SK-N-SH (cell line): ENCODE measurements at regions not wholly inside any gene's neighbourhood (a gene's known extent, or its start where the extent isn't known, plus 50 kb on each side); places are given as distances from the start of the nearest gene placed in this dataset.

ENCODE experiments used
- CTCF ChIA-PET: fragments of 300-600, 350-600 bp; formaldehyde crosslinking; extraction: SDS; loops from one replicate; lab custom pipeline; 2021; lab: Yijun Ruan, JAX
- POLR2A ChIA-PET: fragments of 350-600 bp; sonication (Branson Sonifier 250); formaldehyde crosslinking; extraction: SDS; loops from one replicate; lab custom pipeline; 2020; ENCODE audit warnings: antibody characterized with exemption, inconsistent platforms; lab: Yijun Ruan, JAX
- DNase-seq: peaks from one replicate; pipeline ENCODE4 v3.0.0; 2012
- H2AFZ ChIP-seq: fragments of 200-600 bp; sonication (generic); 2 replicates; pipeline ENCODE4 v1.8.1; 2016; ENCODE audit warnings: antibody characterized with exemption, mild to moderate bottlenecking, low read depth
- H3F3A ChIP-seq: fragments of 200-600 bp; sonication (generic); replicated peaks from 2 replicates; pipeline ENCODE3; 2016; ENCODE audit warnings: antibody characterized with exemption, mild to moderate bottlenecking; ENCODE audit not compliant: insufficient read depth
- H3K27ac ChIP-seq, 2 experiments: fragments of 200-500 bp in 1 of 2; fragments of 200-600 bp in 1 of 2; sonication (Bioruptor generic) in 1 of 2; sonication (generic), shearing (Covaris generic) in 1 of 2; 2 replicates each; pipeline versions ENCODE4 v1.5.1 to v1.6.1; 2014 to 2016; ENCODE audit warnings: low read depth in 2 of 2, inconsistent platforms in 1 of 2, low read length in 1 of 2, mild to moderate bottlenecking in 1 of 2, mixed read lengths in 1 of 2
- H3K27me3 ChIP-seq: fragments of 200-600 bp; sonication (generic), shearing (Covaris generic); 2 replicates; pipeline ENCODE4 v1.6.1; 2016; ENCODE audit warnings: mixed run types; ENCODE audit not compliant: insufficient read depth
- H3K36me3 ChIP-seq, 2 experiments: fragments of 200-500 bp in 1 of 2; fragments of 200-600 bp in 1 of 2; sonication (Bioruptor generic) in 1 of 2; sonication (generic) in 1 of 2; replicated peaks in 1 of 2; 2 replicates each; pipeline versions ENCODE3 to v1.5.1; 2014 to 2016; ENCODE audit warnings: low read length in 1 of 2, mild to moderate bottlenecking in 1 of 2; ENCODE audit not compliant: insufficient read depth in 2 of 2, control insufficient read depth in 1 of 2
- H3K4me1 ChIP-seq, 2 experiments: fragments of 200-500 bp in 1 of 2; fragments of 200-600 bp in 1 of 2; sonication (Bioruptor generic) in 1 of 2; sonication (generic), shearing (Covaris generic) in 1 of 2; 2 replicates each; pipeline versions ENCODE4 v1.5.1 to v1.6.1; 2014 to 2016; ENCODE audit warnings: low read depth in 1 of 2, low read length in 1 of 2, mixed run types in 1 of 2; ENCODE audit not compliant: insufficient read depth in 2 of 2, control insufficient read depth in 1 of 2
- H3K4me2 ChIP-seq: fragments of 200-600 bp; sonication (generic), shearing (Covaris generic); 2 replicates; pipeline ENCODE4 v1.6.1; 2017; ENCODE audit warnings: mixed run types
- H3K4me3 ChIP-seq, 2 experiments: fragments of 200-500 bp in 1 of 2; fragments of 200-600 bp in 1 of 2; sonication (Bioruptor generic) in 1 of 2; sonication (generic), shearing (Covaris generic) in 1 of 2; 2 replicates each; pipeline versions ENCODE4 v1.5.1 to v1.8.1; 2014 to 2016; ENCODE audit warnings: low read depth in 2 of 2, inconsistent platforms in 1 of 2, low read length in 1 of 2, mild to moderate bottlenecking in 1 of 2, mixed read lengths in 1 of 2, moderate library complexity in 1 of 2
- H3K79me2 ChIP-seq: fragments of 200-600 bp; sonication (generic); 2 replicates; pipeline ENCODE4 v1.8.1; 2017; ENCODE audit warnings: mild to moderate bottlenecking; ENCODE audit not compliant: insufficient read depth
- H3K9ac ChIP-seq: fragments of 200-600 bp; sonication (generic); 2 replicates; pipeline ENCODE4 v1.6.1; 2017; ENCODE audit warnings: mixed run types
- H3K9me2 ChIP-seq: fragments of 200-600 bp; sonication (generic); 2 replicates; pipeline ENCODE4 v1.6.1; 2017; ENCODE audit warnings: mixed run types
- H3K9me3 ChIP-seq: fragments of 200-600 bp; sonication (generic); 2 replicates; pipeline ENCODE4 v1.6.1; 2017; ENCODE audit warnings: mixed run types, mild to moderate bottlenecking, moderate library complexity
- H4K20me1 ChIP-seq: fragments of 200-600 bp; sonication (generic); 2 replicates; pipeline ENCODE4 v1.6.1; 2017; ENCODE audit warnings: mild to moderate bottlenecking, mixed run types; ENCODE audit not compliant: insufficient read depth
- CHD2 ChIP-seq: fragments of 150-350 bp; IDR thresholded peaks from 2 replicates; pipeline ENCODE4 v1.6.1; 2018; ENCODE audit warnings: low read length; ENCODE audit not compliant: partially characterized antibody
- FOXJ3 ChIP-seq: sonication (generic); formaldehyde crosslinking; IDR thresholded peaks from 2 replicates; pipeline ENCODE4 v1.5.1; 2020; ENCODE audit warnings: mild to moderate bottlenecking, missing genetic modification reagents
- FOXM1 ChIP-seq: IDR thresholded peaks from 2 replicates; pipeline ENCODE4 v1.4.0; 2012; ENCODE audit warnings: low read depth, mild to moderate bottlenecking
- GABPA ChIP-seq: IDR thresholded peaks from 2 replicates; pipeline ENCODE4 v1.4.0; 2012; ENCODE audit warnings: low read depth, mild to moderate bottlenecking
- IRF3 ChIP-seq: fragments of 150-350 bp; IDR thresholded peaks from 2 replicates; pipeline ENCODE4 v1.6.1; 2016; ENCODE audit warnings: mild to moderate bottlenecking, low read depth, low read length
- JUND ChIP-seq: IDR thresholded peaks from 2 replicates; pipeline ENCODE4 v1.4.0; 2012
- MEF2A ChIP-seq: IDR thresholded peaks from 2 replicates; pipeline ENCODE4 v1.4.0; 2012; ENCODE audit warnings: low read depth, borderline replicate concordance
- MXI1 ChIP-seq: IDR thresholded peaks from 2 replicates; pipeline ENCODE4 v1.6.1; 2012; ENCODE audit warnings: mild to moderate bottlenecking, low read depth, low read length, improper control_type of control experiment
- NFIC ChIP-seq: IDR thresholded peaks from 2 replicates; pipeline ENCODE4 v1.4.0; 2012; ENCODE audit warnings: borderline replicate concordance
- RCOR1 ChIP-seq: fragments of 150-350 bp; IDR thresholded peaks from 2 replicates; pipeline ENCODE4 v1.6.1; 2017; ENCODE audit warnings: antibody characterized with exemption, low read length
- SIN3A ChIP-seq: IDR thresholded peaks from 2 replicates; pipeline ENCODE4 v1.6.1; 2012; ENCODE audit warnings: low read depth, mild to moderate bottlenecking, low read length, moderate library complexity, borderline replicate concordance
- TAF1 ChIP-seq: IDR thresholded peaks from 2 replicates; pipeline ENCODE4 v1.6.1; 2012; ENCODE audit warnings: low read depth, mild to moderate bottlenecking, low read length, moderate library complexity, borderline replicate concordance
- TCF12 ChIP-seq: IDR thresholded peaks from 2 replicates; pipeline ENCODE4 v1.4.0; 2012
- TEAD4 ChIP-seq: IDR thresholded peaks from 2 replicates; pipeline ENCODE4 v1.4.0; 2012; ENCODE audit warnings: mild to moderate bottlenecking, borderline replicate concordance; ENCODE audit not compliant: insufficient read depth
- USF1 ChIP-seq: IDR thresholded peaks from 2 replicates; pipeline ENCODE4 v1.4.0; 2012; ENCODE audit warnings: low read depth, borderline replicate concordance
- YY1 ChIP-seq: IDR thresholded peaks from 2 replicates; pipeline ENCODE4 v1.4.0; 2012; ENCODE audit warnings: low read depth, mild to moderate bottlenecking
- WGBS: methylation state at CpG from one replicate; pipeline ENCODE4 v1.1.6; 2017; ENCODE audit warnings: low lambda C conversion rate; 5-methylcytosine and 5-hydroxymethylcytosine counted together
- TF ChIP-seq, protein P1 (sequence below): fragments of 200-600 bp; sonication (generic); IDR thresholded peaks from 2 replicates; pipeline ENCODE4 v1.6.1; 2017; ENCODE audit warnings: antibody characterized with exemption, mild to moderate bottlenecking, moderate library complexity
- TF ChIP-seq, protein P2 (sequence below): IDR thresholded peaks from 2 replicates; pipeline ENCODE4 v1.4.0; 2012; ENCODE audit warnings: low read depth

DNA sequence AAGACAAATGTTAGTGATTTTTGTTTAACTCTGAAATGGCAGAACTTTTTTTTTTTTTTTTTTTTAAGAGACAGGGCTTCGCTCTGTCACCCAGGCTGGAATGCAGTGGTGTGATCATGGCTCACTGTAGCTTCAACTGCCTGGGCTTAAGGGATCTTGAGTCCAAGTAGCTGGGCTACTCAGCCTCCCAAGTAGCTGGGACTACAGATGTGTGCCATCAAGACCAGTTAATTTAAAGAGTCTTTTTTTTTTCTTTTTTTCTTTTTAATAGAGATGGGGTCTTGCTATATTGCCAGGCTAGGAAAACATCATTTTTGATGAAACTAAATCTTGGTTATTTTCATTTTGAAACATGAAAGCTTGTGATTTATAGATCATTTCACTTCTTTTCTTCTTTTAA lies 91.6 kb upstream of the PTCH1 start:
- Histone ChIP-seq H3F3A (no peaks in the 10 kb centered on the region), H3K9me3 (no peaks in the 10 kb centered on the region), H2AFZ (no peak overlapping the region), H3K4me1 (no peaks in the 10 kb centered on the region), H4K20me1 (no peaks in the 10 kb centered on the region), H3K9ac (no peak overlapping the region), H3K27ac (no peak overlapping the region), H3K36me3 (no peaks in the 10 kb centered on the region), H3K4me3 (no peak overlapping the region), H3K4me2 (no peak overlapping the region), H3K79me2 (no peaks in the 10 kb centered on the region), H3K27me3 (no peaks in the 10 kb centered on the region; the same call in 1 of the 2 replicates), H3K9me2 (no peaks in the 10 kb centered on the region)
- POLR2A ChIA-PET: no interaction called here
- DNase-seq: no peak
- TF ChIP-seq YY1: no peak
- TF ChIP-seq NFIC: no peak
- TF ChIP-seq, protein P1, sequence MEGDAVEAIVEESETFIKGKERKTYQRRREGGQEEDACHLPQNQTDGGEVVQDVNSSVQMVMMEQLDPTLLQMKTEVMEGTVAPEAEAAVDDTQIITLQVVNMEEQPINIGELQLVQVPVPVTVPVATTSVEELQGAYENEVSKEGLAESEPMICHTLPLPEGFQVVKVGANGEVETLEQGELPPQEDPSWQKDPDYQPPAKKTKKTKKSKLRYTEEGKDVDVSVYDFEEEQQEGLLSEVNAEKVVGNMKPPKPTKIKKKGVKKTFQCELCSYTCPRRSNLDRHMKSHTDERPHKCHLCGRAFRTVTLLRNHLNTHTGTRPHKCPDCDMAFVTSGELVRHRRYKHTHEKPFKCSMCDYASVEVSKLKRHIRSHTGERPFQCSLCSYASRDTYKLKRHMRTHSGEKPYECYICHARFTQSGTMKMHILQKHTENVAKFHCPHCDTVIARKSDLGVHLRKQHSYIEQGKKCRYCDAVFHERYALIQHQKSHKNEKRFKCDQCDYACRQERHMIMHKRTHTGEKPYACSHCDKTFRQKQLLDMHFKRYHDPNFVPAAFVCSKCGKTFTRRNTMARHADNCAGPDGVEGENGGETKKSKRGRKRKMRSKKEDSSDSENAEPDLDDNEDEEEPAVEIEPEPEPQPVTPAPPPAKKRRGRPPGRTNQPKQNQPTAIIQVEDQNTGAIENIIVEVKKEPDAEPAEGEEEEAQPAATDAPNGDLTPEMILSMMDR: no peak
- no peak for TF ChIP-seq MXI1
- TF ChIP-seq, protein P2, sequence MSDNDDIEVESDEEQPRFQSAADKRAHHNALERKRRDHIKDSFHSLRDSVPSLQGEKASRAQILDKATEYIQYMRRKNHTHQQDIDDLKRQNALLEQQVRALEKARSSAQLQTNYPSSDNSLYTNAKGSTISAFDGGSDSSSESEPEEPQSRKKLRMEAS: no peak
- TF ChIP-seq USF1: no peak
- TF ChIP-seq FOXJ3 (CRISPR knock-in tag): no peak
- TF ChIP-seq RCOR1: no peak
- no peak for TF ChIP-seq CHD2
- TF ChIP-seq TEAD4: no peak
- TF ChIP-seq TCF12: no peak
- TF ChIP-seq TAF1: no peak
- TF ChIP-seq JUND: no peak
- no peak for TF ChIP-seq MEF2A
- no peak for TF ChIP-seq SIN3A
- TF ChIP-seq IRF3: no peak
- no peak for TF ChIP-seq GABPA
- no peak for TF ChIP-seq FOXM1
- 47% methylated on average over 1 of the region's 1 CpG for WGBS
- CTCF ChIA-PET: interaction anchor here (0.7 kb wide), 1 partner anchor 438 kb away, joined by 3 read pairs; no protein-coding TSS in a partner anchor
